CMK (cell line): ENCODE measurements at regions not wholly inside any gene's neighbourhood (a gene's known extent, or its start where the extent isn't known, plus 50 kb on each side); places are given as distances from the start of the nearest gene placed in this dataset.

Source experiments
- DNase-seq: peaks from one replicate; pipeline ENCODE4 v3.0.0-alpha.2; 2010; ENCODE audit warnings: low read depth

GRCh38 chr2:225938991-225939390 is 539.5 kb downstream of the NYAP2 start:
- DNase-seq, result no peak

- DNase-seq, result no peak
These were observed 538.2 kb downstream of the NYAP2 start for GRCh38 chr2:225937625-225938187.

DNA sequence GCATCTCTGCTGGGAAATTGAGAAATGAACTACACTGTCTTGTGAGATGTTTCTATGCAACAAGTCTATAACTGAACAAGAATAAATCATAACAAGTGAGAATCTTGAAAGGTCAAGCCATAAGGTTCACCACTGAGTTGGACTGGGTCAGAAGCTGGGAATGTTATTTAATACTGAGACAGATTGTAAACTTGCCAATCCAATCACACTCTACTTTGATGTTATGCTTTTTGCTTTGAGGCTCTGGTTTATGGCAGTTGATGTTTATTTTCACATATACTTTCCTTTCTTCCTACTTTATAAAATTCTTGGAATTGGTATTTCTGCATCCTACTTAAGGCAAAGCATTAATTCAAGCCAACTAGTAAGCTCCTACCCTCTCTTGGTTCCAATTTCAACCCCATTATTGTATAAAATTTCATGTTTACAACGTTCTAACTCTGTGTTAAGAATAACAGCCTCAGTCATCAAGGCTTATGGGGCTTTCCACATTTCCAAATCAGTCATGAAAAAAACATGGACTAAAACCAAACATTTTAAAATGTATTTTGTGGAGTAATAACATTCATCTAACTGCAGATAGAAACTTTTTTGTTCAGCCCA is 533.4 kb downstream of the NYAP2 start:
- DNase-seq, result no peak

- no peak for DNase-seq
These were observed 531.2 kb downstream of the NYAP2 start for GRCh38 chr2:225930687-225931086.

GRCh38 chr2:225920621-225921220 is 521.2 kb downstream of the NYAP2 start:
- DNase-seq, result no peak

GRCh38 chr2:225916692-225917091 is 517.2 kb downstream of the NYAP2 start:
- no peak for DNase-seq

- DNase-seq, result no peak
These were observed 511.5 kb downstream of the NYAP2 start for GRCh38 chr2:225911019-225911418.

- no peak for DNase-seq
These were observed 495.6 kb downstream of the NYAP2 start for GRCh38 chr2:225895126-225895525.

GRCh38 chr2:225894236-225894980 is 494.9 kb downstream of the NYAP2 start:
- no peak for DNase-seq

DNA sequence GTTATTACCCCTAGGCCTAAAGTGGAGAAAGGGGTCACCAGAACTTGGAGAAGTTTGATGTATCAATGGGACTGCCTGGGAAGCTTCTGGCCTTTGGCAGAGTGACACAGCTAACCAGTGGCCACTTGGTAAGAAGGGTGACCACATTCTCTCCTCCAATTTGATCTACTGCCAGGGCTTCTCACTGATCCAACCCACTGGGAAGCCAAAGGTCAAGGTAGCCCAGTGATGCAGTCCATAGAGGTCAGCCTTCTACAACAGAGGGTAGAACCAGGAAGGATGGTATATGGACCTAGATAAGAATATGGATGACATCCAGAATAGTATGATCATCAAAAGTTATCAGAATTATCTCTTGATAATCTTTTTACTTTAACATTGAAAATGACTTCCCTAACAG is 493.6 kb downstream of the NYAP2 start:
- no peak for DNase-seq

DNA sequence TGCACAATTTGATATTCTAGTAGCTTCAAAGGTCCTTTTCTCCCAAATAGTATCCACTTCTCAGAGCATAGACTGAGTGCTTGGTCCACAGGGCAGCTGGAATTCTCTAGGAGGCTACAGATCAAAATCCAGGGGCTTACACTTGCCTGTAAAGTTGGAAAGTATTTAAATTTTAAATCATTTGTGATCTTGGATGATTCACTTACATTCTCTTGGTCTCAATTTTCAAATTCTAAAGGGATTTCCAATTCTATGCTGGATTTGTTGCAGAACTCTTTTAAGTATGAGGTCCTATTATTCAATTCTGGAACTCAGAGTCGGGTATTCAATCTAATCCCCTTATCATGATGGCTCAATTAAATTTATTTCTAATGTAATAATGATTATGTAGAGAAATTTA is 492.3 kb downstream of the NYAP2 start:
- no peak for DNase-seq

GRCh38 chr2:225891013-225891412 is 491.5 kb downstream of the NYAP2 start:
- no peak for DNase-seq

DNA sequence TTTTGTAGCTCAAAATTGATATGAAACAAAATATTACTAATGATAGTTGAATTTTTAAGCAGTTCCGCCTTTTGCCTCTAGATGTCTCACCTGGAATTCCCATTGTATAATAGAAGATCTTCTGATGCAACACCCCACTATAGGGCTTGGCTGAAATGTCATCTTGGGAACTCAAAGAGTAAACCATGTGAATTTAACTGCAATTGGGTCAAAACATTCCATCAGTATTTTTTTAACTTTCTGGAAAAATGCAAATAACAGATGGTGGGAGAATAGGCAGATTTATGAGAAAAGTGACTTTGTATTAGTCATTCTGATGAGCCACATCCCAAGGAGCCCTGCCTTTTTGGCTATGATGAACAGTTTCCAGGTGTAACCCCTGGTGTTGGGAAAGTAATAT is 489.9 kb downstream of the NYAP2 start:
- DNase-seq, result no peak

- DNase-seq, result no peak
These were observed 467.6 kb downstream of the NYAP2 start for GRCh38 chr2:225867071-225867470.

DNA sequence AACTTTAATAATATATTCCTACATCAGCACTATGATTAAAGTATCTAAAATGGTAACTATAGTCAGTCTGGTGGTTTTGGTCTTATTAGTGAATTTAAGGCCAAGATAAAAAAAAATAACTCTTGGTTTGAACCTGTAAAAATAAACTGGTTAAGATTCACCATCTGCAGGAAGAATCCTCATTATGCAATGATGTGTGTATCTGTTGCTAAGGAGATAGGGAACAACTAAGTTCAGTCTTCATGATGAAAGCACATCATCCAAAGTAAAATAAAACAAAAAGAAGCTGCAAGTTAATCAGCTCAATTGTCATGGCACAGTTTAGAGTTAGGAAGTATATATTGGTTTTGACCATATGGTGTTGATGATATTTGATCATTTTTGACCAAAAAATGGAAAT is 466.0 kb downstream of the NYAP2 start:
- DNase-seq, result no peak

GRCh38 chr2:225864394-225864793 is 464.9 kb downstream of the NYAP2 start:
- no peak for DNase-seq

GRCh38 chr2:225842939-225843338 is 443.4 kb downstream of the NYAP2 start:
- DNase-seq, result no peak

DNA sequence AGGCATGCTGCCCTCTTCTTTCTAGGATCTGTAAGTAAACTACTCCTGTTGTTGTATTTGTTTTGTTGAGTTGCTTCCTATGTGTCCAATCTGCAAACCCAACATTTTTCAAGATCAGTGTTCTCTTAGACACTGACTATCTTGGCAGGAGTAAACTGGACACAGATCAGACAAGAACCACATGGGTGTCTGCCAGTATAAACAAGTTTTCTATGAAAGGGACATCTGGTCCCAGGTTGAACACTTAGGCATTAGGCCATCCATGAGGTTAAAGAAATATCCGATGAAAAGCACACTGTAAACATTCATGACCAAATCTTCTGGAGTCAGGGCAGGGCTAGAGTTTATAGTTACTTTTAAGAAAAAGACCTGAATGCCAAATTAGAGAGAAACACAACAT is 441.8 kb downstream of the NYAP2 start:
- DNase-seq, result no peak

DNA sequence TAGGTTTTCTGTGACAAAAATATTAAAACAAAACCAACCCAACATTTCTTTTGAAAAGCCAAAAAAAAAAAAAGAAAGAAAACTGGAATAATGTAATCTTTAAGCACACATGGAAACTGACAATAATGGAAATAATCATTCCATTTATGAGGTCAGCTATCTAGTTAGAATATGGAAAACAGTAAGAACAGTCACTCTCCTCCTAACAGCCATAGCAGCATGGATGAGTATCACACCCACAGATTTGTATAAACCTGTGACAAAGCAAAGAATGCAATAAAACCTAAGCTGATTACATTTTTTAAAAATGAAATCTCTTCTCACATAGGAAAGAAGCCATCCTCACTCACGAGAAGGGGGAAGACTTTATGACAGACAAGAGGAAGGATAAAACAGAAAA is 437.8 kb downstream of the NYAP2 start:
- DNase-seq, result no peak

DNA sequence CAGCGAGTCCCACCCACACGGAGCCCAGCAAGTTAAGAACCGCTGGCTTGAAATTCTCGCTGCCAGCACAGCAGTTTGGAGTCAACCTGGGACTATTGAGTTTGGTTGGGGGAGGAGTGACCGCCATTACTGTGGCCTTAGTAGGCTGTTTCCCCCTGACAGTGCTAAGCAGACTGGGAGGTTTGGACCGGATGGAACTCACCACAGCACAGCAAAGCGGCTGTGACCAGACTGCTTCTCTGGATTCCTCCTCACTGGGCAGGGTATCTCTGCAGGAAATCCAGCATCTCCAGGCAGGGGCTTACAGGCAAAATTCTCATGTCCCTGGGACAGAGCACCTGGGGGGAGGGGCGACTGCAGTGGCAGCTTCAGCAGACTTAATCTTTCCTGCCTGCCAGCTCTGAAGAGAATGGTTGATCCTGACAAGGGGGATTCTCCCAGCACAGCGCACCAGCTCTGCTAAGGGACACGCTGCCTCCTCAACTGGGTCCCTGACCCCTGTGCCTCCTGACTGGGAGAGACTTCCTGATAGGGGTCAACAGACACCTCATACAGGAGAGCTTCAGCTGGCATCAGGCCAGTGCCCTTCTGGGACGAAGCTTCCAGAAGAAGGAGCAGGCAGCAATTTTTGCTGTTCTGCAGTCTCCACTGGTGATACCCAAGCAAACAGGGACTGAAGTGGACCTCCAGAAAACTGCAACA is 425.4 kb downstream of the NYAP2 start:
- DNase-seq, result no peak

DNA sequence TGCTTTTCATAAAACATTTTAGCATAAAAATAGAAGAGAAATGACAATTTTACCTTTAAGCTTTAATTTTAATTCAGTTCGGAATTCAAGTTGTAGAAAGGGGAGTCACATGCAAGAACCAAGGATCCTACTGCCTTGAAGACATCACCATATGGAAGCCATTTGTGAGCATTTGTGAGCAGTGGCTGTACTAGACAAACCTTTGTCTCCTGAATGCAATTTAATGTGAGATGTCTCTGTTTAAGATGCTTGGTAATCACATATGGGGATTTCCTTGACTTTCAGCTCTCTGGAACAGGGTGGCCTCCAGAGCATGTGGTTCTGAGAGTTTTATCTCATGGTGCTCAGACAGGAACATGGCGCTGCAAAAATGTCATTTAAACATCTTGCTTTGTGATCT is 421.8 kb downstream of the NYAP2 start:
- no peak for DNase-seq

DNA sequence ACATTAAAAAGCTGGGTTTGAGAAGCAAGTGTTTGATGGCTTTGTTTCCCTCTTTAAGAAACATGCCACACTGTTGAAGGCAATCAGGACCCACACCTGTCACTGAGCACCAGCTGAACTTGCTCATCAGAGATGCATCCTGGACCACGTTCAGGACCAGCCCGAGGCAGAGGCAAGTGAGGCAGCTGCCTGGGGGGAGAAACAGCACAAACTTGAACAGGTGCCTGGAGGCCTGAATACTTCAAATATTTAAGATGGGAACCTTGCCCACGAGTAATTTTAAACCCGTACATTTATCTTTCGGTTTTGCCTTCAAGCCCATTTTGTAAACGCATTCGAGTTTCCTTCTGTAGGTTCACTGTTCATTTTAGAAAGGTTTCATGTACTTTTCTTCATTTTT is 421.3 kb downstream of the NYAP2 start:
- DNase-seq, result no peak

DNA sequence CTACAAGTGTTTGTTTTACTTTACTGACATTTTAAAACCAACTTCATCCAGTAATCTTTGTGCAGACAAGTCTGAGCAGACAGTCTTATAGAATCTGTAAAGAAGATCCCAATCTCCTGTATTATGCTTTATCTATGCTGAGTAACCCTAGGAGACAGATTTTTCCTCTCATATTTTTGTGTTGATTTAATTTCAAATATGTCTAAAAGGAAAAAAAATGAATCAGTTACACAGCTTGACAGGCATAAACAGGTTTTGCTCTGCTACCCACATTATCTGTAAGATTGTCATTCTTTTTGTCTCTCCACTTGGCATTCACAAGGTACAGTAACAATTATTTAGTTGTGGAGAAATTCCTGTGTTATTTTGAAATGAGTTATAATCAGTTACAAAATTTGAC is 415.0 kb downstream of the NYAP2 start:
- DNase-seq, result no peak
